BE2C (cell line): ENCODE measurements at regions not wholly inside any gene's neighbourhood (a gene's known extent, or its start where the extent isn't known, plus 50 kb on each side); places are given as distances from the start of the nearest gene placed in this dataset.

Source experiments
- DNase-seq: peaks from one replicate; pipeline ENCODE4 v3.0.0-alpha.2; 2020
- H3K27me3 ChIP-seq: fragments of 250-450 bp; sonication (Bioruptor Pico); 2 replicates; pipeline ENCODE4 v1.5.1; 2020; ENCODE audit warnings: mild to moderate bottlenecking
- H3K36me3 ChIP-seq: fragments of 250-450 bp; sonication (Bioruptor Pico); 2 replicates; pipeline ENCODE4 v1.5.1; 2020; ENCODE audit warnings: mild to moderate bottlenecking
- H3K4me1 ChIP-seq: fragments of 250-450 bp; sonication (Bioruptor Pico); 2 replicates; pipeline ENCODE4 v1.5.1; 2020
- H3K4me3 ChIP-seq: 2 replicates; pipeline ENCODE4 v1.5.1; 2011; ENCODE audit warnings: low read depth, low read length
- H3K9me3 ChIP-seq: fragments of 250-450 bp; sonication (Bioruptor Pico); 2 replicates; pipeline ENCODE4 v1.5.1; 2020
- TF ChIP-seq, protein P1 (sequence below): IDR thresholded peaks from 2 replicates; pipeline ENCODE4 v1.5.1; 2012; ENCODE audit warnings: mild to moderate bottlenecking, low read depth, low read length

GRCh38 chr2:42844901-42845821, 52.8 kb upstream of the HAAO start:
- no peak overlapping the region for H3K4me3 ChIP-seq

DNA sequence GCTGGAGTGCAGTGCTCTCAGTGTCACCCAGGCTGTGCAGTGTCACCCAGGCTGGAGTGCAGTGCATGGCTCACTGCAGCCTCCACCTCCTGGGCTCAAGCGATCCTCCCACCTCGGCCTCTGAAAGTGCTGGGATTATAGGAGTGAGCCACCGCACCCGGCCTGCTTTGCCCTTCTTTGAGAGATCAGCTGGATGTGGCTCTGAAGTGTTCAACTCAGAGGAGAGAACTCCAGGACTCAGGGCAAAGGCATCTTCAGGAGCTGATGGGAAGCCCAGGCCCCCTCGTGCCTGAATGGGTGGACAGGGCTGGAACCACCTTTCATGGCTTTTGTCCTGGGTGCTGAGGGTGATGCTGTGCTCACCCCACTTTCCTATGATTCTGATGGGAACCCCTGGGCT, 52.0 kb upstream of the HAAO start:
- Histone ChIP-seq H3K9me3 (no peaks in the 10 kb centered on the region), H3K4me1 (no peaks in the 10 kb centered on the region), H3K27me3 (no peaks in the 10 kb centered on the region), H3K4me3 (no peak overlapping the region), H3K36me3 (no peaks in the 10 kb centered on the region)
- TF ChIP-seq, protein P1, sequence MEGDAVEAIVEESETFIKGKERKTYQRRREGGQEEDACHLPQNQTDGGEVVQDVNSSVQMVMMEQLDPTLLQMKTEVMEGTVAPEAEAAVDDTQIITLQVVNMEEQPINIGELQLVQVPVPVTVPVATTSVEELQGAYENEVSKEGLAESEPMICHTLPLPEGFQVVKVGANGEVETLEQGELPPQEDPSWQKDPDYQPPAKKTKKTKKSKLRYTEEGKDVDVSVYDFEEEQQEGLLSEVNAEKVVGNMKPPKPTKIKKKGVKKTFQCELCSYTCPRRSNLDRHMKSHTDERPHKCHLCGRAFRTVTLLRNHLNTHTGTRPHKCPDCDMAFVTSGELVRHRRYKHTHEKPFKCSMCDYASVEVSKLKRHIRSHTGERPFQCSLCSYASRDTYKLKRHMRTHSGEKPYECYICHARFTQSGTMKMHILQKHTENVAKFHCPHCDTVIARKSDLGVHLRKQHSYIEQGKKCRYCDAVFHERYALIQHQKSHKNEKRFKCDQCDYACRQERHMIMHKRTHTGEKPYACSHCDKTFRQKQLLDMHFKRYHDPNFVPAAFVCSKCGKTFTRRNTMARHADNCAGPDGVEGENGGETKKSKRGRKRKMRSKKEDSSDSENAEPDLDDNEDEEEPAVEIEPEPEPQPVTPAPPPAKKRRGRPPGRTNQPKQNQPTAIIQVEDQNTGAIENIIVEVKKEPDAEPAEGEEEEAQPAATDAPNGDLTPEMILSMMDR, result no peak
- no peak for DNase-seq

More at GRCh38 chr2:42844901-42845821, 52.8 kb upstream of the HAAO start:
- no peaks in the 10 kb centered on the region for H3K36me3 ChIP-seq
- TF ChIP-seq, protein P1, result no peak
- no peaks in the 10 kb centered on the region for H3K4me1 ChIP-seq
- H3K9me3 ChIP-seq, result no peaks in the 10 kb centered on the region
- no peaks in the 10 kb centered on the region for H3K27me3 ChIP-seq
- DNase-seq, result no peak

- Histone ChIP-seq H3K4me1 (no peaks in the 10 kb centered on the region), H3K27me3 (no peaks in the 10 kb centered on the region), H3K4me3 (no peak overlapping the region), H3K9me3 (no peaks in the 10 kb centered on the region), H3K36me3 (no peaks in the 10 kb centered on the region)
- TF ChIP-seq, protein P1, result no peak
- DNase-seq, result no peak
Measured at GRCh38 chr2:42843611-42844010, 51.2 kb upstream of the HAAO start.

DNA sequence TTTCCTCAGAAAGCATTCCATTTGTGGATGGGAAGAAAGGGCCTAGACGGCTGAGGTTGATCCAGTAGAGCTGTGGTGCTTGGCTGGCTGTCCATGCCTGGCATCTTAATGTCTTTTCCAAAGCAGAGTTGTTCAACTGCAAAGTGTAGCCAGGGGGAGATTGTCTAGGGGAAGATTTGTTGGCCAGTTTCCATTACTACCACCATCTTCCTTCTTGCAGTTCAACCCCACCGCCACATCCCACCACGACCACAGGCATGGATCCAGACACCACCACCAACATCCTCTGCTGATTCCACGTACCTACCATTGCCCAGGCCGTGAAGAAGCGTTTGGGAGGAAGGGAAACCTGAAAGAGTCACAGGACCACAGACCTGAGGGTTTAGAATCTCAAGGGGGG, 50.7 kb upstream of the HAAO start:
- no peaks in the 10 kb centered on the region for H3K9me3 ChIP-seq
- H3K4me1 ChIP-seq, result no peaks in the 10 kb centered on the region
- no peaks in the 10 kb centered on the region for H3K27me3 ChIP-seq
- no peak overlapping the region for H3K4me3 ChIP-seq
- no peaks in the 10 kb centered on the region for H3K36me3 ChIP-seq
- DNase-seq, result no peak
- TF ChIP-seq, protein P1, result no peak

- H3K36me3 ChIP-seq, result no peaks in the 10 kb centered on the region
- TF ChIP-seq, protein P1, result no peak
- DNase-seq, result no peak
- no peaks in the 10 kb centered on the region for H3K9me3 ChIP-seq
- H3K4me3 ChIP-seq, result no peak overlapping the region
- H3K27me3 ChIP-seq, result no peaks in the 10 kb centered on the region
- H3K4me1 ChIP-seq, result no peaks in the 10 kb centered on the region
Measured at GRCh38 chr2:42842466-42842865, 50.1 kb upstream of the HAAO start.
